Cardiac muscle cell (in vitro differentiated cells and primary cell): ENCODE measurements at regions not wholly inside any gene's neighbourhood (a gene's known extent, or its start where the extent isn't known, plus 50 kb on each side); places are given as distances from the start of the nearest gene placed in this dataset.

ENCODE experiments used
- DNase-seq, 2 donors: peaks; one replicate each; pipeline versions ENCODE4 v3.0.0 to v3.0.0-alpha.2; 2010 to 2017; ENCODE audit warnings: low read depth in 1 of 2, low spot score in 1 of 2
- H3K27ac ChIP-seq: fragments of 200-600 bp; sonication (generic); 2 replicates; pipeline ENCODE4 v1.5.1; 2016
- H3K27me3 ChIP-seq: fragments of 200-600 bp; sonication (generic); 2 replicates; pipeline ENCODE4 v1.6.0; 2016; ENCODE audit warnings: control low read depth
- H3K36me3 ChIP-seq: fragments of 200-600 bp; sonication (generic); 2 replicates; pipeline ENCODE4 v1.5.1; 2016; ENCODE audit warnings: control low read depth
- H3K4me1 ChIP-seq: fragments of 200-600 bp; sonication (generic); 2 replicates; pipeline ENCODE4 v1.8.1; 2017; ENCODE audit warnings: low read depth, mild to moderate bottlenecking, mixed run types
- H3K4me3 ChIP-seq: fragments of 200-600 bp; sonication (generic); 2 replicates; pipeline ENCODE4 v1.5.1; 2016; ENCODE audit warnings: mild to moderate bottlenecking
- H3K9me3 ChIP-seq: fragments of 200-600 bp; sonication (generic); 2 replicates; pipeline ENCODE4 v1.5.1; 2017; ENCODE audit warnings: low read depth, mild to moderate bottlenecking, control low read depth
- CTCF ChIP-seq: IDR thresholded peaks from 2 replicates; pipeline ENCODE4 v1.5.1; 2012; ENCODE audit warnings: low read depth, mild to moderate bottlenecking, low read length

GRCh38 chr1:55813618-55814017 is 598.5 kb upstream of the USP24 start:
- Histone ChIP-seq H3K4me3 (no peak overlapping the region), H3K27ac (no peak overlapping the region), H3K36me3 (no peaks in the 10 kb centered on the region), H3K27me3 (no peaks in the 10 kb centered on the region), H3K9me3 (no peaks in the 10 kb centered on the region), H3K4me1 (no peaks in the 10 kb centered on the region)
- no peak for TF ChIP-seq CTCF
- DNase-seq = peak; percentile 12 to 94

GRCh38 chr1:55812281-55812680 is 597.1 kb upstream of the USP24 start:
- peak in 1 of 2 donors; percentile 38 for DNase-seq
- Histone ChIP-seq H3K4me3 (no peak overlapping the region), H3K36me3 (no peaks in the 10 kb centered on the region), H3K27ac (no peak overlapping the region), H3K4me1 (no peaks in the 10 kb centered on the region), H3K27me3 (no peaks in the 10 kb centered on the region), H3K9me3 (no peaks in the 10 kb centered on the region)
- TF ChIP-seq CTCF = no peak

- no peak for TF ChIP-seq CTCF
- no peaks in the 10 kb centered on the region for H3K9me3 ChIP-seq
- H3K36me3 ChIP-seq = no peaks in the 10 kb centered on the region
Observed at GRCh38 chr1:55808263-55808662, 593.1 kb upstream of the USP24 start.

GRCh38 chr1:55803429-55803828 is 588.3 kb upstream of the USP24 start:
- peak in 1 of 2 donors; percentile 73 for DNase-seq
- Histone ChIP-seq H3K4me3 (no peak overlapping the region), H3K4me1 (no peaks in the 10 kb centered on the region), H3K27ac (no peak overlapping the region), H3K36me3 (no peaks in the 10 kb centered on the region), H3K9me3 (no peaks in the 10 kb centered on the region), H3K27me3 (no peaks in the 10 kb centered on the region)
- TF ChIP-seq CTCF = no peak

More at GRCh38 chr1:55808263-55808662, 593.1 kb upstream of the USP24 start:
- no peaks in the 10 kb centered on the region for H3K27me3 ChIP-seq
- H3K4me1 ChIP-seq = no peaks in the 10 kb centered on the region
- no peak for DNase-seq
- no peak overlapping the region for H3K27ac ChIP-seq
- no peak overlapping the region for H3K4me3 ChIP-seq

GRCh38 chr1:55801481-55801880 is 586.3 kb upstream of the USP24 start:
- TF ChIP-seq CTCF = no peak
- H3K4me3 ChIP-seq = no peak overlapping the region
- H3K4me1 ChIP-seq = no peaks in the 10 kb centered on the region
- no peak for DNase-seq
- H3K36me3 ChIP-seq = no peaks in the 10 kb centered on the region
- H3K27ac ChIP-seq = no peak overlapping the region
- no peaks in the 10 kb centered on the region for H3K9me3 ChIP-seq
- H3K27me3 ChIP-seq = no peaks in the 10 kb centered on the region

- H3K9me3 ChIP-seq = no peaks in the 10 kb centered on the region
- H3K27me3 ChIP-seq = no peaks in the 10 kb centered on the region
- TF ChIP-seq CTCF = no peak
- no peaks in the 10 kb centered on the region for H3K36me3 ChIP-seq
- H3K4me3 ChIP-seq = no peak overlapping the region
- DNase-seq = no peak
- no peaks in the 10 kb centered on the region for H3K4me1 ChIP-seq
- no peak overlapping the region for H3K27ac ChIP-seq
Observed at GRCh38 chr1:55800503-55800902, 585.3 kb upstream of the USP24 start.
